SW480 (cell line): ENCODE measurements at regions not wholly inside any gene's neighbourhood (a gene's known extent, or its start where the extent isn't known, plus 50 kb on each side); places are given as distances from the start of the nearest gene placed in this dataset.
"Not testable (repeated sequence)": the region's sequence is repeated elsewhere in the genome, so short reads cannot be mapped to it uniquely, and the experiment has no call there.

Experiments used
- DNase-seq: peaks from one replicate; pipeline ENCODE4 v3.0.0-alpha.2; 2016; ENCODE audit warnings: low spot score

GRCh38 chr4:30837861-30838260, 117.7 kb downstream of the PCDH7 start:
- no peak for DNase-seq

- no peak for DNase-seq
These were observed 118.2 kb downstream of the PCDH7 start for GRCh38 chr4:30838331-30838730.

DNA sequence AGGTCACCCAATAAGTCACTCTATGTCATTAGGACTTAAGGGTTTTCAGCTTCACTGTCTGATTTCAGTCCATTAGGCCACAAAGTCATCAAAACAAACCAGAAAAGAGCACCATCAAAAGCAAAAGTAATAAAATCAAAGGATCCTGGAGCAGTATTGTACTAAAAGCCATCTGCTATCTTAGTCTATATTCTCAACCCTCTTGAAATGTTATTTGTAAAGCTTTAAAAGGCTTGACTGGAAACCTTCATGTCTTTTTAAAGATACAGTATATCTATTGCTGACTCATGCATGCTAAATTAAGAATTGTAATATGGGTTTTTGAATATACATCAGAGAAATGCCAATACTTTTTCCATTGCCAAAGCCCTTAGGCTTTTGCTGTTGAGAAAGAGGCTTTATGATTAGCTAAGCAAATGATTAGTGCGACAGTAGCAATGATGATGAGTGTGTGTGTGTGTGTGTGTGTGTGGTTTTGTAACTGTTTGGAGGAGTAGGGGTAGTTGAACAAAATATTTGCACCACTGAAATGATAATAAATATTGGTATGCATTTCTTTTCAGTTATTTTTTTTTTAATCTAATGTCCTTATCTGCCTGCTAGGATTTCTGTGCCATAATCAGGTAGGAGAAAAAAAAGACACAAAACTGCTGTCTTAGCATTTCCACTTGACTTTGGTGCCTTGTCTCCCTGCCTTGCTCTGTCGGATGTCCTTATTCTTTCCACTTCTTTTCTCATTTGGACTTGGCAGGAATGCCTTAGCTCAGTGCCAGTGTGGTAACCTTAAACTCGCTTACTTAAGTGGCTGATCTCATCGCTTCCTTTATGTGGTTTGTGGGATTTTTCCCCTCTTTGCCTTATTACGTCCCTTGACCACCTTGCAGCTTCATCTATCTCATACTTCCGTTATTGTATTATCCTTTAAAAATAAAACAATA, 119.7 kb downstream of the PCDH7 start:
- DNase-seq = no peak

DNA sequence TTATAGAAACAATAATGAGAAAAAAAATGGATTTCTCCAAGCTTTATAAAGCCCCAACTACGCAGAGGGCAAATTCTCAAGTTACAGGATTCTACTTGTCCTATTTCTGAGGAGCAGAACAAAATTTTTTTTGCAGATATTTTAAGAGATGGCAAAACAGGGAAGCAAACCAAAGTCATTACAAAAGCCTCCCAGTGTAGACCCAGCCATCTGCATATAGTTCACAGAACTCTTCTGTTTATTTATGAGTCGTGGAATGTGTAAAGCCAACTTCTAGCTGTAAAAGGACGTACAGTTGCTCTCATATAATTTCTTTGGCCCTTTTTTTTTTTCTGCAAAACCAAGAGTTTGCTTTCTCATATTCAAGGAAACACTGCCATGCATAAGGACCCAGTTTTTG, 120.4 kb downstream of the PCDH7 start:
- no peak for DNase-seq

DNA sequence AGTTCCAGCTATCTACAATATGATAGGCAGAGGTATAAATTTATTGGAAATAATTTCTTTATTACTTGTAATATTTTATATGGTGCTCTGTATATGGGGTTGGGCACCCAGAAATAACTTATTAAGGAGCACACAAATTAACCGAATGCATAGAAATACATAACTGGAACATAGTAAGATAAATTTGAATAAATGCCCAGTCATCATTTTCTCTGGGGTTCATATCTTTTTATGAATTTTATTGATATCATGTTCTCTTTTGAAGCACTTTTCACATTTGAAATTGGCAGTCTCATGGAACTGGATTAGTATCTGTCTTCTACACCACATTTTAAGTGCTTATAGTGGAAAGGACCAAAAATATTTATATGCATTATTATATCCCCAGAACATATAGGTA, 122.0 kb downstream of the PCDH7 start:
- DNase-seq = no peak

GRCh38 chr4:30842689-30843088, 122.5 kb downstream of the PCDH7 start:
- no peak for DNase-seq

DNA sequence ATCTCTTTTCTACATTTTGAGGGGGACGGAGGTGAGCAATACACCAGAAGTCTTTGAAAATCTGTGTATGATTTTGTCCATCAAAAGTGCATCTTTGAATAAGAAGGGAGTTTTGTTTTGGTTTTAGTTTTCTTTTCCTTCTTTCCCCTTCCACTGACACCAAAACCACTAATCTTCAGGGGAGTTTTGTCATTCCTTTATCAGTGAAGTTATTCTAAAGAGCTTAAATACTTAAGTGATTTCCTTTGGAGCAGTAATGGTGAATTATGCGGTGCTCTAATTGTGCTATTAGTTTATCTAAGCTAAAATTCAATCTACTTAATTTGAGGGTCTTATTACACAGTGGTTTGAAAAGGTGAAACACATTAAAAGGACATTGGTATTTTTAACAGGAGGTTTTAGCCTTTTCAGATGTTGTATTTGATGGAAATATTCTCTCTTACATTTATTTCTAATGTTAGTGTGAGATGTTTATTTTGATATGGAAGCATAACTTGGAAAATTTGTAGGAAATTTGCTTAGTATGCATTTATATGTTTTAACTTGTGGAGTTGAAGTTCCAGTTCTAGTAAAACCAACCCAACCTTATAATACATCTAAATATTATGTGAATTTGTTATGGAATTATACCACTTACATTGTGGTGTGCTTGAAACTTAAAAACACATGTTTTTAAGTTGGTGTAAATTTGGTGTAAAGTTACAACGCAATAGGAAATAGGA, 124.9 kb downstream of the PCDH7 start:
- DNase-seq = no peak

GRCh38 chr4:30847167-30847566, 127.0 kb downstream of the PCDH7 start:
- no peak for DNase-seq

GRCh38 chr4:30847958-30848357, 127.8 kb downstream of the PCDH7 start:
- DNase-seq = no peak

- DNase-seq = no peak
These were observed 134.4 kb downstream of the PCDH7 start for GRCh38 chr4:30854531-30854930.

DNA sequence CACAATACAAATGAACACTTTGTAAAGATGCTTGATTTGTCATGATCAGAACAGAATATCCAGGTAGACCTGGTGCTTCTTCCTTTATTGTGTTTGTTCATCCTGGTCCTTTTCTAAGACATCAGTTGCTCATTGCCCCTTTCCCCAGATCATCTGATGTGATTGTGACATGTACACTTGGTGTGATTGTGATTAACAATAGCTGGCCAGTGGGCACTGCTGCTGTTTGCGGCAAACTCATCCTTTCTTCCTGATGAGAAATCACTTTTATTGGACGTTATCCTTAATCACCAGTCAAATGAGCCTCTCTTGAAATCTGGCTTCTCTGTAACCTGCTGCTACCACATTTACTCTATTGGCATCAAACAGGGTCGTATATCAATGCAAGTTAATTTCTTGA, 135.1 kb downstream of the PCDH7 start:
- no peak for DNase-seq

- no peak for DNase-seq
These were observed 136.8 kb downstream of the PCDH7 start for GRCh38 chr4:30856795-30857564.

GRCh38 chr4:30860978-30861377, 140.8 kb downstream of the PCDH7 start:
- no peak for DNase-seq

- DNase-seq = no peak
These were observed 142.0 kb downstream of the PCDH7 start for GRCh38 chr4:30862196-30862595.

DNA sequence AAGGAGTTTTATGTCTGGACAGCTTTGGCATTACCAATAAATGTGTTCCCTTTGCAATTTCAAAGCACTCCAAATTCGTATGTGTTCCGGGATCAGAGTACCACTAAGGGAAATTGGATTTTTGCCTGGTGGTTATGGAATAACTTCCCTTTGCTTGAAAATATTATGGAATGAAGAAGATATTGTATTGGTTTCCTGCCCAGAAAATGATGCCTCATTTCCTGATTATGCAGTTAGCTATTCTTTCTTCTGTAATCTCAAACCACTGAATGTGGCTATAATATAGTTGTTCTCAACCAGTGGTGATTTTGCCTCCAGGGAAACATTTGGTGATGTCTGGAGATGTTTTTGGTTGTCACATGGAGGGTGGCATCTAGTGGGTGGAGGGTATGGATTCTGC, 142.9 kb downstream of the PCDH7 start:
- no peak for DNase-seq

GRCh38 chr4:30865691-30866090, 145.5 kb downstream of the PCDH7 start:
- DNase-seq = no peak

DNA sequence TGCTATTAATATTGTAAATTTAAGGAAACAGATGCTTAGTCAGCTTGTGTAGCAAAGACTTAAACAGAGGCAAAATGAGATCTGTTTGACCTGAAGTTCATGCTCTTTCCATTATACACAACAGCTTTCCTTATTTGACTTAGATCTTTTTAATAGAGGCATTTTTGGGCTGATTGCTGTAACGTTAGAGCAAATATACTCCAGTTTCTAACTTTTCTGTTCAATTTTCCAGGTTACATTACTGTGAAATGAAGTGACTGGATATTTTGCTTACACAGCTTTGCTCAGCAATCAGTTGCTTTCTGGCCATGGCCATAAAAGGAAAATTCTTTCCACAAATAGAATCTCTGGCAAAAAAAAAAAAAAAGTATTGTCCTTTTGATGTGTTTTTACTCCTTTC, 146.2 kb downstream of the PCDH7 start:
- DNase-seq = no peak

DNA sequence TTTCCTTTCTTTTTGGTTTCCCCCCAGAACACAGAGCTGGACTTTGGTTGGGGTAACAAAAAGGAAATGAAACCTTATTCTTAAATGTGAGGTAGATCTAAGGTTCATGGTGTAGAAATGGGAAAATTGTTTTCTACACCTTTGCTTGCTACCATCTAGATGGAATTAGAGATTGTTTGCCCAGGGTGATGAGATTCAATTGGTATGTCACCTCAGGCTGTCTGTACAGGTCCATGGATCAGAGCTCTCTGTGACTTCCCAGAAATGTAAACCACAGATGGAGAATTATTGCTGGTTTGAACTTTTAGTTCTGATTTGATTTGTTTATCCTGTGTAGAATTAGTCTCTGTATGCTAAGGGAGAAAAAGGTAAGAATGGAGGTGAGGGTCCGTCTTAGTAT, 146.7 kb downstream of the PCDH7 start:
- no peak for DNase-seq

DNA sequence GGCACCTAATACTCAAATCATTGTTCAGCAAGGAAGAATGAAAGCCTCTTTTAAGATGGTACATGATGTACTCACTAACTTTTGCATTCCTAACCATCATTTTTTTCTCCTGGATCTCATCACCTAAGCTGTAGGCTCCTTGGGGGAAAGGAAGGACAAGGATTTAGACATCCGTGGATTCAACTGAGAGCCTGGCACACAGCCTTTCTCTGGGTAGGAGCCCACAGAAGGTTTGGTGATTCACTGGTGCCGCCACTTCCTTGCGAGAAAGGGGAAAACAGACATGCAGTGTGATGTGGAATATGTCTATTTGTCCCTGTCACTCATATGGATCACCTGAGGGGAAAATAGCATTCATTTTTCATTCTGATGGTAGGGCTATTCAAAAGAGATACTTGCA, 147.3 kb downstream of the PCDH7 start:
- no peak for DNase-seq

DNA sequence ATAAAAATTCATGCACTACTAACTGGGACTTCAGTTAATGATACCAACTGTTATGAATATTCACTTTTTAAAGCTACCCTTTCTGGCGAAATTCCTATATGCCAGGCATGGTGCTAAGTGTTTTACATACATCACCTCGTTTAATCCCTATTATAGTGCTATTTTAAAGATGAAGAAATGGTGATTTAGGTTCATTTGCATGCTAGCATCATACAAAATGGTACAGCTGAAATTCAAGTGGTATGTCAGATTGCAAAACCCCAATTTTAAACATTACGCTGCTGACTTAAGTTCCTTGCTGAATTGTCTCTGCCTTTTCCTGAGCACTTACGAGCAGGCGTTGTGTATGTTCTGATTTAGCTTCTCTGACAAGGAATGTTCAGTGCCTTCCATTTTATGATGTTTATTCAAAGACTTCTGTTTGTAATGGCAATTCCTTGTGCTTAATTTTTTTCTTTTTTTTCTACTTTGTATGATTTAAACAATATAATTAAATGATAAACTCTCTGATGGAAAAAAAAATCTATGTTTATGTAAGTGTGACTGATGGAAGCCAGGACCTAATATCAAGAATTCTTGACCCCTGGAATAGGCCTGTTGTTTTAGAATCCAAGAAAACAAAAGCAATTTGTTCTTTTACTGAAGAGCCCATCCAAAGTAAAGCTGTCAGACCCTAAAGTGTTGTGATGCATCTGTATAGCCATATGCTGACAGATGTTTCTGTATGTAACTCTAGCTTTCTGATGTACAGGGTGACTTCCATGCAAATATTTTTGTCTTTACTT, 148.1 kb downstream of the PCDH7 start:
- DNase-seq = no peak

- not testable (repeated sequence) for DNase-seq
These were observed 149.2 kb downstream of the PCDH7 start for GRCh38 chr4:30869387-30869786.

- DNase-seq = no peak
These were observed 150.3 kb downstream of the PCDH7 start for GRCh38 chr4:30870513-30870912.
